Liver (tissue), 3 donors: ENCODE measurements at regions not wholly inside any gene's neighbourhood (a gene's known extent, or its start where the extent isn't known, plus 50 kb on each side); places are given as distances from the start of the nearest gene placed in this dataset.

ENCODE experiments used
- EGR1 ChIP-seq, 2 donors: IDR thresholded peaks; 2 replicates each; pipeline ENCODE4 v1.6.1; 2016 to 2018; ENCODE audit warnings: antibody characterized with exemption in 2 of 2, low read depth in 2 of 2
- GABPA ChIP-seq, 2 donors: IDR thresholded peaks in 1 of 2; conservative IDR thresholded peaks in 1 of 2; 2 replicates each; pipeline ENCODE4 v1.6.1; 2016; ENCODE audit warnings: antibody characterized with exemption in 2 of 2, mild to moderate bottlenecking in 1 of 2, moderate library complexity in 1 of 2
- JUND ChIP-seq, 2 donors: IDR thresholded peaks; 2 replicates each; pipeline ENCODE4 v1.6.1; 2016; ENCODE audit warnings: antibody characterized with exemption in 2 of 2
- MAX ChIP-seq: IDR thresholded peaks from 2 replicates; pipeline ENCODE4 v1.6.1; 2016; ENCODE audit warnings: antibody characterized with exemption
- NR2F2 ChIP-seq: IDR thresholded peaks from 2 replicates; pipeline ENCODE4 v1.6.1; 2016; ENCODE audit warnings: antibody characterized with exemption
- RAD21 ChIP-seq, 2 donors: IDR thresholded peaks; 2 replicates each; pipeline ENCODE4 v1.6.1; 2016; ENCODE audit warnings: antibody characterized with exemption in 2 of 2, mild to moderate bottlenecking in 2 of 2
- SP1 ChIP-seq: IDR thresholded peaks from 2 replicates; pipeline ENCODE4 v1.6.1; 2018; ENCODE audit warnings: antibody characterized with exemption, mild to moderate bottlenecking
- TAF1 ChIP-seq: conservative IDR thresholded peaks from 2 replicates; pipeline ENCODE4 v1.6.1; 2016; ENCODE audit warnings: antibody characterized with exemption, mild to moderate bottlenecking
- TF ChIP-seq, protein P1 (sequence below): IDR thresholded peaks from 2 replicates; pipeline ENCODE4 v1.6.1; 2016; ENCODE audit warnings: antibody characterized with exemption, mild to moderate bottlenecking
- TF ChIP-seq, protein P2 (sequence below): fragments of 150-350 bp; IDR thresholded peaks from 2 replicates; pipeline ENCODE4 v1.5.1; 2017; ENCODE audit warnings: improper control_type of control experiment, low read depth, low read length; ENCODE audit not compliant: missing input control
- TF ChIP-seq, protein P3 (sequence below): IDR thresholded peaks from 2 replicates; pipeline ENCODE4 v1.6.1; 2016; ENCODE audit warnings: antibody characterized with exemption
- donor health status: healthy.
- donor health status: healthy.

GRCh38 chr1:168819668-168820067 is 90.7 kb upstream of the DPT start:
- TF ChIP-seq, protein P1, sequence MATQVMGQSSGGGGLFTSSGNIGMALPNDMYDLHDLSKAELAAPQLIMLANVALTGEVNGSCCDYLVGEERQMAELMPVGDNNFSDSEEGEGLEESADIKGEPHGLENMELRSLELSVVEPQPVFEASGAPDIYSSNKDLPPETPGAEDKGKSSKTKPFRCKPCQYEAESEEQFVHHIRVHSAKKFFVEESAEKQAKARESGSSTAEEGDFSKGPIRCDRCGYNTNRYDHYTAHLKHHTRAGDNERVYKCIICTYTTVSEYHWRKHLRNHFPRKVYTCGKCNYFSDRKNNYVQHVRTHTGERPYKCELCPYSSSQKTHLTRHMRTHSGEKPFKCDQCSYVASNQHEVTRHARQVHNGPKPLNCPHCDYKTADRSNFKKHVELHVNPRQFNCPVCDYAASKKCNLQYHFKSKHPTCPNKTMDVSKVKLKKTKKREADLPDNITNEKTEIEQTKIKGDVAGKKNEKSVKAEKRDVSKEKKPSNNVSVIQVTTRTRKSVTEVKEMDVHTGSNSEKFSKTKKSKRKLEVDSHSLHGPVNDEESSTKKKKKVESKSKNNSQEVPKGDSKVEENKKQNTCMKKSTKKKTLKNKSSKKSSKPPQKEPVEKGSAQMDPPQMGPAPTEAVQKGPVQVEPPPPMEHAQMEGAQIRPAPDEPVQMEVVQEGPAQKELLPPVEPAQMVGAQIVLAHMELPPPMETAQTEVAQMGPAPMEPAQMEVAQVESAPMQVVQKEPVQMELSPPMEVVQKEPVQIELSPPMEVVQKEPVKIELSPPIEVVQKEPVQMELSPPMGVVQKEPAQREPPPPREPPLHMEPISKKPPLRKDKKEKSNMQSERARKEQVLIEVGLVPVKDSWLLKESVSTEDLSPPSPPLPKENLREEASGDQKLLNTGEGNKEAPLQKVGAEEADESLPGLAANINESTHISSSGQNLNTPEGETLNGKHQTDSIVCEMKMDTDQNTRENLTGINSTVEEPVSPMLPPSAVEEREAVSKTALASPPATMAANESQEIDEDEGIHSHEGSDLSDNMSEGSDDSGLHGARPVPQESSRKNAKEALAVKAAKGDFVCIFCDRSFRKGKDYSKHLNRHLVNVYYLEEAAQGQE: no peak
- no peak for TF ChIP-seq MAX
- TF ChIP-seq, protein P2, sequence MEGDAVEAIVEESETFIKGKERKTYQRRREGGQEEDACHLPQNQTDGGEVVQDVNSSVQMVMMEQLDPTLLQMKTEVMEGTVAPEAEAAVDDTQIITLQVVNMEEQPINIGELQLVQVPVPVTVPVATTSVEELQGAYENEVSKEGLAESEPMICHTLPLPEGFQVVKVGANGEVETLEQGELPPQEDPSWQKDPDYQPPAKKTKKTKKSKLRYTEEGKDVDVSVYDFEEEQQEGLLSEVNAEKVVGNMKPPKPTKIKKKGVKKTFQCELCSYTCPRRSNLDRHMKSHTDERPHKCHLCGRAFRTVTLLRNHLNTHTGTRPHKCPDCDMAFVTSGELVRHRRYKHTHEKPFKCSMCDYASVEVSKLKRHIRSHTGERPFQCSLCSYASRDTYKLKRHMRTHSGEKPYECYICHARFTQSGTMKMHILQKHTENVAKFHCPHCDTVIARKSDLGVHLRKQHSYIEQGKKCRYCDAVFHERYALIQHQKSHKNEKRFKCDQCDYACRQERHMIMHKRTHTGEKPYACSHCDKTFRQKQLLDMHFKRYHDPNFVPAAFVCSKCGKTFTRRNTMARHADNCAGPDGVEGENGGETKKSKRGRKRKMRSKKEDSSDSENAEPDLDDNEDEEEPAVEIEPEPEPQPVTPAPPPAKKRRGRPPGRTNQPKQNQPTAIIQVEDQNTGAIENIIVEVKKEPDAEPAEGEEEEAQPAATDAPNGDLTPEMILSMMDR: no peak
- TF ChIP-seq GABPA (IDR thresholded peaks at IDR 0.05 in 1 of 2, conservative IDR thresholded peaks at IDR 0.05 in 1 of 2): no peak
- no peak for TF ChIP-seq TAF1
- TF ChIP-seq SP1: no peak
- TF ChIP-seq RAD21 (IDR thresholded peaks at IDR 0.05): no peak
- no peak for TF ChIP-seq NR2F2
- TF ChIP-seq, protein P3, sequence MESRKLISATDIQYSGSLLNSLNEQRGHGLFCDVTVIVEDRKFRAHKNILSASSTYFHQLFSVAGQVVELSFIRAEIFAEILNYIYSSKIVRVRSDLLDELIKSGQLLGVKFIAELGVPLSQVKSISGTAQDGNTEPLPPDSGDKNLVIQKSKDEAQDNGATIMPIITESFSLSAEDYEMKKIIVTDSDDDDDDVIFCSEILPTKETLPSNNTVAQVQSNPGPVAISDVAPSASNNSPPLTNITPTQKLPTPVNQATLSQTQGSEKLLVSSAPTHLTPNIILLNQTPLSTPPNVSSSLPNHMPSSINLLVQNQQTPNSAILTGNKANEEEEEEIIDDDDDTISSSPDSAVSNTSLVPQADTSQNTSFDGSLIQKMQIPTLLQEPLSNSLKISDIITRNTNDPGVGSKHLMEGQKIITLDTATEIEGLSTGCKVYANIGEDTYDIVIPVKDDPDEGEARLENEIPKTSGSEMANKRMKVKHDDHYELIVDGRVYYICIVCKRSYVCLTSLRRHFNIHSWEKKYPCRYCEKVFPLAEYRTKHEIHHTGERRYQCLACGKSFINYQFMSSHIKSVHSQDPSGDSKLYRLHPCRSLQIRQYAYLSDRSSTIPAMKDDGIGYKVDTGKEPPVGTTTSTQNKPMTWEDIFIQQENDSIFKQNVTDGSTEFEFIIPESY: no peak
- no peak for TF ChIP-seq JUND (IDR thresholded peaks at IDR 0.05)
- no peak for TF ChIP-seq EGR1 (IDR thresholded peaks at IDR 0.05; ENCODE audit: low read depth in 2 of 2)
